Endothelial cell of umbilical vein (primary cell): ENCODE measurements at regions not wholly inside any gene's neighbourhood (a gene's known extent, or its start where the extent isn't known, plus 50 kb on each side); places are given as distances from the start of the nearest gene placed in this dataset.
"Not testable (repeated sequence)": the region's sequence is repeated elsewhere in the genome, so short reads cannot be mapped to it uniquely, and the experiment has no call there.

Experiments
- EZH2 ChIP-seq: IDR thresholded peaks from 2 replicates; pipeline ENCODE4 v1.6.1; 2012; ENCODE audit warnings: borderline replicate concordance, low read depth, mild to moderate bottlenecking, moderate library complexity, low read length, inconsistent platforms; ENCODE audit not compliant: severe bottlenecking
- FOS ChIP-seq: IDR thresholded peaks from 2 replicates; pipeline ENCODE4 v1.6.1; 2011; ENCODE audit warnings: mild to moderate bottlenecking, low read length, moderate library complexity, borderline replicate concordance; ENCODE audit not compliant: insufficient read depth
- GATA2 ChIP-seq: IDR thresholded peaks from 2 replicates; pipeline ENCODE4 v1.7.0; 2011; ENCODE audit warnings: low read depth, mild to moderate bottlenecking, moderate library complexity, mixed read lengths, low read length; ENCODE audit not compliant: insufficient read length, insufficient read depth
- JUN ChIP-seq: IDR thresholded peaks from 2 replicates; pipeline ENCODE4 v1.6.1; 2011; ENCODE audit warnings: borderline replicate concordance, low read depth; ENCODE audit not compliant: insufficient read length, insufficient read depth
- MYC ChIP-seq: IDR thresholded peaks from one replicate; pipeline ENCODE4 v1.6.1; 2011; ENCODE audit warnings: mild to moderate bottlenecking, low read depth, low read length
- POLR2A ChIP-seq: IDR thresholded peaks from 2 replicates; pipeline ENCODE4 v1.6.1; 2012; ENCODE audit warnings: low read depth, mild to moderate bottlenecking, control low read depth, low read length
- POLR2AphosphoS5 ChIP-seq: IDR thresholded peaks from 2 replicates; pipeline ENCODE4 v1.6.1; 2012; ENCODE audit warnings: low read depth, mild to moderate bottlenecking, control low read depth, low read length, moderate library complexity; ENCODE audit not compliant: insufficient read depth
- TF ChIP-seq, protein P1 (sequence below), 2 donors: IDR thresholded peaks; 1 replicate in 1 of 2; 2 replicates in 1 of 2; pipeline ENCODE4 v1.5.1; 2011; ENCODE audit warnings: low read length in 2 of 2, mild to moderate bottlenecking in 2 of 2, moderate library complexity in 2 of 2, control low read depth in 1 of 2, inconsistent platforms in 1 of 2, low read depth in 1 of 2; ENCODE audit not compliant: insufficient read depth in 1 of 2; ENCODE audit errors: extremely low read depth in 1 of 2
- TF ChIP-seq, protein P2 (sequence below): IDR thresholded peaks from 2 replicates; pipeline ENCODE4 v1.6.1; 2011; ENCODE audit not compliant: insufficient read depth, insufficient read length

- TF ChIP-seq, protein P1, sequence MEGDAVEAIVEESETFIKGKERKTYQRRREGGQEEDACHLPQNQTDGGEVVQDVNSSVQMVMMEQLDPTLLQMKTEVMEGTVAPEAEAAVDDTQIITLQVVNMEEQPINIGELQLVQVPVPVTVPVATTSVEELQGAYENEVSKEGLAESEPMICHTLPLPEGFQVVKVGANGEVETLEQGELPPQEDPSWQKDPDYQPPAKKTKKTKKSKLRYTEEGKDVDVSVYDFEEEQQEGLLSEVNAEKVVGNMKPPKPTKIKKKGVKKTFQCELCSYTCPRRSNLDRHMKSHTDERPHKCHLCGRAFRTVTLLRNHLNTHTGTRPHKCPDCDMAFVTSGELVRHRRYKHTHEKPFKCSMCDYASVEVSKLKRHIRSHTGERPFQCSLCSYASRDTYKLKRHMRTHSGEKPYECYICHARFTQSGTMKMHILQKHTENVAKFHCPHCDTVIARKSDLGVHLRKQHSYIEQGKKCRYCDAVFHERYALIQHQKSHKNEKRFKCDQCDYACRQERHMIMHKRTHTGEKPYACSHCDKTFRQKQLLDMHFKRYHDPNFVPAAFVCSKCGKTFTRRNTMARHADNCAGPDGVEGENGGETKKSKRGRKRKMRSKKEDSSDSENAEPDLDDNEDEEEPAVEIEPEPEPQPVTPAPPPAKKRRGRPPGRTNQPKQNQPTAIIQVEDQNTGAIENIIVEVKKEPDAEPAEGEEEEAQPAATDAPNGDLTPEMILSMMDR (IDR thresholded peaks at IDR 0.05; ENCODE audit: extremely low read depth in 1 of 2, insufficient read depth in 1 of 2, low read depth in 1 of 2, low read length in 2 of 2) = not testable (repeated sequence)
- TF ChIP-seq POLR2A, EZH2, POLR2AphosphoS5, JUN, MYC, GATA2, FOS: not testable (repeated sequence)
- TF ChIP-seq, protein P2, sequence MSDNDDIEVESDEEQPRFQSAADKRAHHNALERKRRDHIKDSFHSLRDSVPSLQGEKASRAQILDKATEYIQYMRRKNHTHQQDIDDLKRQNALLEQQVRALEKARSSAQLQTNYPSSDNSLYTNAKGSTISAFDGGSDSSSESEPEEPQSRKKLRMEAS = not testable (repeated sequence)
These were observed 5406.3 kb upstream of the TPTE start for GRCh38 chr21:5114893-5115645.
